C4-2B (cell line): ENCODE measurements at regions not wholly inside any gene's neighbourhood (a gene's known extent, or its start where the extent isn't known, plus 50 kb on each side); places are given as distances from the start of the nearest gene placed in this dataset.

Experiments used
- CTCF ChIP-seq: fragments of 450-650 bp; conservative IDR thresholded peaks from 2 replicates; pipeline ENCODE4 v1.5.1; 2017; ENCODE audit warnings: mild to moderate bottlenecking
- ZFX ChIP-seq: fragments of 450-650 bp; IDR thresholded peaks from 2 replicates; pipeline ENCODE4 v1.6.1; 2017

GRCh38 chr10:105726149-105726548 lies 1085.1 kb downstream of the SORCS3 start:
- TF ChIP-seq CTCF, result no peak
- no peak for TF ChIP-seq ZFX
